ENCODE measurements at regions not wholly inside any gene's neighbourhood (a gene's known extent, or its start where the extent isn't known, plus 50 kb on each side); places are given as distances from the start of the nearest gene placed in this dataset.

- no peak for TF ChIP-seq POLR2A (IDR thresholded peaks at IDR 0.05)
- no peak for TF ChIP-seq CTCF (IDR thresholded peaks at IDR 0.05)
Observed at GRCh38 chr4:28886934-28887333, 1833.2 kb upstream of the PCDH7 start.

All from lower leg skin (tissue), 3 donors.